Loucy (cell line): ENCODE measurements at regions not wholly inside any gene's neighbourhood (a gene's known extent, or its start where the extent isn't known, plus 50 kb on each side); places are given as distances from the start of the nearest gene placed in this dataset.

Experiments used
- H2AFZ ChIP-seq: fragments of 200-600 bp; sonication (generic); 2 replicates; pipeline ENCODE4 v1.6.0; 2016; ENCODE audit warnings: antibody characterized with exemption, mild to moderate bottlenecking, low read length, moderate library complexity
- H3F3A ChIP-seq: fragments of 200-600 bp; 2 replicates; pipeline ENCODE4 v1.6.0; 2016; ENCODE audit warnings: antibody characterized with exemption, low read depth, mild to moderate bottlenecking
- H3K27me3 ChIP-seq: fragments of 200-600 bp; sonication (generic); 2 replicates; pipeline ENCODE4 v1.6.1; 2014; ENCODE audit warnings: low read length, mild to moderate bottlenecking; ENCODE audit not compliant: insufficient read depth, poor library complexity, severe bottlenecking
- H3K36me3 ChIP-seq: fragments of 200-600 bp; sonication (generic); 2 replicates; pipeline ENCODE4 v1.6.1; 2016; ENCODE audit warnings: low read length; ENCODE audit not compliant: insufficient read depth
- H3K4me1 ChIP-seq: fragments of 200-600 bp; sonication (generic); 2 replicates; pipeline ENCODE4 v1.5.1; 2014; ENCODE audit warnings: low read length, mild to moderate bottlenecking; ENCODE audit not compliant: insufficient read depth, poor library complexity, severe bottlenecking
- H3K4me2 ChIP-seq: fragments of 200-600 bp; sonication (generic); 2 replicates; pipeline ENCODE4 v1.6.0; 2014; ENCODE audit warnings: antibody characterized with exemption, low read length, low read depth, mild to moderate bottlenecking; ENCODE audit not compliant: poor library complexity, severe bottlenecking
- H3K4me3 ChIP-seq: fragments of 200-600 bp; sonication (generic); 2 replicates; pipeline ENCODE4 v1.5.1; 2014; ENCODE audit warnings: low read length, mild to moderate bottlenecking, mixed read lengths; ENCODE audit not compliant: poor library complexity, severe bottlenecking
- H3K79me2 ChIP-seq: fragments of 200-600 bp; sonication (generic); 2 replicates; pipeline ENCODE4 v1.6.1; 2014; ENCODE audit warnings: low read length; ENCODE audit not compliant: insufficient read depth
- H3K9ac ChIP-seq: fragments of 200-600 bp; sonication (generic); 2 replicates; pipeline ENCODE4 v1.6.0; 2014; ENCODE audit warnings: mild to moderate bottlenecking, low read depth, low read length, moderate library complexity; ENCODE audit not compliant: poor library complexity, severe bottlenecking
- H3K9me2 ChIP-seq: fragments of 200-600 bp; sonication (generic); replicated peaks from 2 replicates; pipeline ENCODE4 v1.6.1; 2016; ENCODE audit warnings: low read depth, low read length, mixed read lengths
- H3K9me3 ChIP-seq: fragments of 200-600 bp; sonication (generic); 2 replicates; pipeline ENCODE4 v1.6.1; 2014; ENCODE audit warnings: mild to moderate bottlenecking, antibody characterized with exemption, low read length, low read depth; ENCODE audit not compliant: insufficient read depth
- H4K20me1 ChIP-seq: fragments of 200-600 bp; sonication (generic); 2 replicates; pipeline ENCODE4 v1.6.0; 2014; ENCODE audit warnings: antibody characterized with exemption, low read length, mild to moderate bottlenecking; ENCODE audit not compliant: insufficient read depth, poor library complexity, severe bottlenecking
- EZH2phosphoT487 ChIP-seq: fragments of 200-600 bp; IDR thresholded peaks from 2 replicates; pipeline ENCODE4 v1.6.1; 2018; ENCODE audit warnings: antibody characterized with exemption, mild to moderate bottlenecking, moderate library complexity, borderline replicate concordance
- TF ChIP-seq, protein P1 (sequence below): fragments of 200-600 bp; sonication (generic); conservative IDR thresholded peaks from 2 replicates; pipeline ENCODE4 v1.5.1; 2014; ENCODE audit warnings: mild to moderate bottlenecking, antibody characterized with exemption, low read length

DNA sequence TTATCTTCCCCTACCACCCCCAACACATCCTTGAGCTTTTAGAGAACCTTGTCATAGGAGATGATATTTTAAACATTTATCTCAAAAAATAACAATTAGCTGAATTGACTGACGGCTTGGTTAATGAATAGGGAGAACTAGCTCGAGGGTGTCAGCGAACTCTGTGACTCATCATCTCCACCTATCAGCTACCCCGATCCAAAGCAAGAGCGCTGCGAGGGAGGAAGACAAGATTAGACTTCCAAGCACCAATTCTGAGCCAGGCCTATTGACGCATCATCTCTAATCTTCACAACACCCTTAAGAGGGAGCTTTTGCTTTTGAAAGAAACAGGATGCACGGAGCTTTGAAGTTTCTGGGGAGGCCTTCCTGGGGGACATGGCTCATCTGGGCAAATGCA, 51.0 kb upstream of the GALNT18 start:
- Histone ChIP-seq H3K4me3 (no peak overlapping the region), H3K9me3 (no peaks in the 10 kb centered on the region), H4K20me1 (no peaks in the 10 kb centered on the region), H3K9ac (no peak overlapping the region), H3K4me2 (no peak overlapping the region), H3K27me3 (no peaks in the 10 kb centered on the region), H3K79me2 (no peaks in the 10 kb centered on the region), H3K9me2 (no peaks in the 10 kb centered on the region), H3K36me3 (no peaks in the 10 kb centered on the region), H3K4me1 (peaks cover 13% of the 10 kb centered on the region), H2AFZ (no peak overlapping the region), H3F3A (no peaks in the 10 kb centered on the region)
- no peak for TF ChIP-seq EZH2phosphoT487
- TF ChIP-seq, protein P1, sequence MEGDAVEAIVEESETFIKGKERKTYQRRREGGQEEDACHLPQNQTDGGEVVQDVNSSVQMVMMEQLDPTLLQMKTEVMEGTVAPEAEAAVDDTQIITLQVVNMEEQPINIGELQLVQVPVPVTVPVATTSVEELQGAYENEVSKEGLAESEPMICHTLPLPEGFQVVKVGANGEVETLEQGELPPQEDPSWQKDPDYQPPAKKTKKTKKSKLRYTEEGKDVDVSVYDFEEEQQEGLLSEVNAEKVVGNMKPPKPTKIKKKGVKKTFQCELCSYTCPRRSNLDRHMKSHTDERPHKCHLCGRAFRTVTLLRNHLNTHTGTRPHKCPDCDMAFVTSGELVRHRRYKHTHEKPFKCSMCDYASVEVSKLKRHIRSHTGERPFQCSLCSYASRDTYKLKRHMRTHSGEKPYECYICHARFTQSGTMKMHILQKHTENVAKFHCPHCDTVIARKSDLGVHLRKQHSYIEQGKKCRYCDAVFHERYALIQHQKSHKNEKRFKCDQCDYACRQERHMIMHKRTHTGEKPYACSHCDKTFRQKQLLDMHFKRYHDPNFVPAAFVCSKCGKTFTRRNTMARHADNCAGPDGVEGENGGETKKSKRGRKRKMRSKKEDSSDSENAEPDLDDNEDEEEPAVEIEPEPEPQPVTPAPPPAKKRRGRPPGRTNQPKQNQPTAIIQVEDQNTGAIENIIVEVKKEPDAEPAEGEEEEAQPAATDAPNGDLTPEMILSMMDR = no peak

DNA sequence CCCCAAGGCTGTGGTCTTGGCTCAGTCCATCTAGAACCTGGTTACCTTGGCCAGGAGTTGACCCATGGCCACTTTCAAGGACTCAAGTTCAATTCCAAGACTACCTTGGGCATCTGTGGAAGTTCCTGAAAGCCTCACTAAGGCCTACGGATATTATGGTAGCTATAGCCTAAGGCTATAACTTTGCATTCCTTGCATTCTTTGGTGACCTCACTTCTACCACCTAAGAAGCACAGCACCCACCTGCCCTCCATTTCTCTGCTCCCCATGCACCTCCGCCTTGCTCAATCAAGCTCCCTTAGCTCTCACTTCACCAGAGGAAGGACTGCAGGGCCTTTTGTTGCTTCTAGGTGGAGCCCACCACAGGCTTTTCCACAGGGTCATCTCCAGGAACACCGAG, 50.3 kb upstream of the GALNT18 start:
- Histone ChIP-seq H3F3A (no peaks in the 10 kb centered on the region), H2AFZ (no peak overlapping the region), H3K79me2 (no peaks in the 10 kb centered on the region), H3K4me3 (no peak overlapping the region), H3K36me3 (no peaks in the 10 kb centered on the region), H3K27me3 (no peaks in the 10 kb centered on the region), H3K9me2 (no peaks in the 10 kb centered on the region), H3K4me1 (peaks cover 13% of the 10 kb centered on the region), H4K20me1 (no peaks in the 10 kb centered on the region), H3K9ac (no peak overlapping the region), H3K4me2 (no peak overlapping the region), H3K9me3 (no peaks in the 10 kb centered on the region)
- TF ChIP-seq, protein P1 = no peak
- TF ChIP-seq EZH2phosphoT487 = no peak
